ENCODE measurements at regions not wholly inside any gene's neighbourhood (a gene's known extent, or its start where the extent isn't known, plus 50 kb on each side); places are given as distances from the start of the nearest gene placed in this dataset.

- no peaks in the 10 kb centered on the region for H3K27me3 ChIP-seq
These were observed 196.1 kb upstream of the HS3ST3A1 start for GRCh38 chr17:13797863-13798262.

DNA sequence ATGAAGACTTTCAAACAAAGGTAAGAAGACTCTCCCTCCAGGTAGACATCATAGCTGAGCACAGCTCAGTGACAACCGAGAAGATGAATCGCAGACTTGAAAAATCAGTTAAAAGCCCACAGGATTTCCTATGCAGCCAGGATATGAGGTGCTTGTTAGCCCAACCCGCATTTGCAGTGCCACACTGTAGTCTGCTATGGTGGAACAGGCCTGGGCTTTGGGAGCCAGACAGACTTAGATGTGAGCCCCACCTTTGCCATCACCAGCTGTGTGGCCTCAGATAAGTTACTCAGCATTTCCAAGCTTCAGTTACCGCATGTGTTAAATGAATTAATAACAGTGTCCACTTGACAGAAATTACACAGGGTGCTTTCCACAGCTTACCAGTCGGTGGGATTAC is 204.4 kb upstream of the HS3ST3A1 start:
- WGBS, 2 donors: 52 to 71% methylated on average over 4 to 5 of the region's 5 CpGs
- no peak for ATAC-seq (ENCODE audit: low FRiP score in 2 of 2)
- no peak overlapping the region for H3K27ac ChIP-seq
- no peaks in the 10 kb centered on the region for H3K27me3 ChIP-seq
- H3K9me3 ChIP-seq: no peaks in the 10 kb centered on the region
- no peak for DNase-seq
- TF ChIP-seq POLR2AphosphoS5 (IDR thresholded peaks at IDR 0.05) (no peak), POLR2A (IDR thresholded peaks at IDR 0.05) (no peak), EP300 (IDR thresholded peaks at IDR 0.05) (no peak)
- TF ChIP-seq, protein P1, sequence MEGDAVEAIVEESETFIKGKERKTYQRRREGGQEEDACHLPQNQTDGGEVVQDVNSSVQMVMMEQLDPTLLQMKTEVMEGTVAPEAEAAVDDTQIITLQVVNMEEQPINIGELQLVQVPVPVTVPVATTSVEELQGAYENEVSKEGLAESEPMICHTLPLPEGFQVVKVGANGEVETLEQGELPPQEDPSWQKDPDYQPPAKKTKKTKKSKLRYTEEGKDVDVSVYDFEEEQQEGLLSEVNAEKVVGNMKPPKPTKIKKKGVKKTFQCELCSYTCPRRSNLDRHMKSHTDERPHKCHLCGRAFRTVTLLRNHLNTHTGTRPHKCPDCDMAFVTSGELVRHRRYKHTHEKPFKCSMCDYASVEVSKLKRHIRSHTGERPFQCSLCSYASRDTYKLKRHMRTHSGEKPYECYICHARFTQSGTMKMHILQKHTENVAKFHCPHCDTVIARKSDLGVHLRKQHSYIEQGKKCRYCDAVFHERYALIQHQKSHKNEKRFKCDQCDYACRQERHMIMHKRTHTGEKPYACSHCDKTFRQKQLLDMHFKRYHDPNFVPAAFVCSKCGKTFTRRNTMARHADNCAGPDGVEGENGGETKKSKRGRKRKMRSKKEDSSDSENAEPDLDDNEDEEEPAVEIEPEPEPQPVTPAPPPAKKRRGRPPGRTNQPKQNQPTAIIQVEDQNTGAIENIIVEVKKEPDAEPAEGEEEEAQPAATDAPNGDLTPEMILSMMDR (IDR thresholded peaks at IDR 0.05): no peak
- no peaks in the 10 kb centered on the region for H3K36me3 ChIP-seq
- H3K4me3 ChIP-seq: no peak overlapping the region
- H3K4me1 ChIP-seq: no peaks in the 10 kb centered on the region

More at GRCh38 chr17:13797863-13798262, 196.1 kb upstream of the HS3ST3A1 start:
- no peaks in the 10 kb centered on the region for H3K9me3 ChIP-seq
- TF ChIP-seq, protein P1 (IDR thresholded peaks at IDR 0.05): no peak
- TF ChIP-seq EP300 (IDR thresholded peaks at IDR 0.05): no peak
- no peak for TF ChIP-seq POLR2A (IDR thresholded peaks at IDR 0.05)
- no peak for TF ChIP-seq POLR2AphosphoS5 (IDR thresholded peaks at IDR 0.05)
- no peak for DNase-seq
- no peak overlapping the region for H3K27ac ChIP-seq
- H3K4me1 ChIP-seq: no peaks in the 10 kb centered on the region
- H3K4me3 ChIP-seq: no peak overlapping the region
- no peaks in the 10 kb centered on the region for H3K36me3 ChIP-seq
- ATAC-seq (ENCODE audit: low FRiP score in 2 of 2): no peak

GRCh38 chr17:13807103-13807502 is 205.4 kb upstream of the HS3ST3A1 start:
- WGBS, 2 donors: 98% methylated on average over 3 of the region's 3 CpGs; no CpG with 5 or more reads in 1 of the 2 donors
- Histone ChIP-seq H3K27ac (no peak overlapping the region), H3K4me3 (no peak overlapping the region), H3K36me3 (no peaks in the 10 kb centered on the region), H3K9me3 (no peaks in the 10 kb centered on the region), H3K4me1 (no peaks in the 10 kb centered on the region), H3K27me3 (no peaks in the 10 kb centered on the region)
- TF ChIP-seq EP300 (IDR thresholded peaks at IDR 0.05) (no peak), POLR2A (IDR thresholded peaks at IDR 0.05) (no peak), POLR2AphosphoS5 (IDR thresholded peaks at IDR 0.05) (no peak)
- TF ChIP-seq, protein P1 (IDR thresholded peaks at IDR 0.05): no peak
- no peak for DNase-seq
- peak in 1 of 2 donors; percentile 55 for ATAC-seq (ENCODE audit: low FRiP score in 2 of 2)

DNA sequence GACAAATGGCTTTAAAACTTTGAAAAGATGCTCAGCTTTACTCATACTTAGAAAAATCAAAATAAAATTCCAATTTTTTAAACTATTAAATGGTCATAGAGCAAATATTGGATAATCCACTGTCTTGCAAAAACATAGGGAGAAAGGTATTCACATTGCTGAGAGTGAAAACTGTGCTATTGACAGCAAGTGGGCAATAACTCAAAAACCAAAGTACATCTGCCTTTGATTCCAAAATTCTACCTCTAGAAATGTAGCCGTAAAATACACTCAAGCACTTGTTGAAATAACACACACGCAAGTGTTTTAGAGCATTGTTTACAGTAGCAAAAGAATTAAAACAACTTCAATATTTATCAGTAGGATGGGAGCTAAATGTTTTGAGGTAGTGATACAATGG is 210.6 kb upstream of the HS3ST3A1 start:
- no peak overlapping the region for H3K4me3 ChIP-seq
- no peaks in the 10 kb centered on the region for H3K27me3 ChIP-seq
- WGBS, 2 donors: 72 to 80% methylated on average over 2 of the region's 2 CpGs
- no peaks in the 10 kb centered on the region for H3K36me3 ChIP-seq
- ATAC-seq (ENCODE audit: low FRiP score in 2 of 2) (no peak), DNase-seq (no peak)
- TF ChIP-seq POLR2A (IDR thresholded peaks at IDR 0.05) (no peak), POLR2AphosphoS5 (IDR thresholded peaks at IDR 0.05) (no peak), EP300 (IDR thresholded peaks at IDR 0.05) (no peak)
- TF ChIP-seq, protein P1 (IDR thresholded peaks at IDR 0.05): no peak
- no peaks in the 10 kb centered on the region for H3K4me1 ChIP-seq
- no peak overlapping the region for H3K27ac ChIP-seq
- no peaks in the 10 kb centered on the region for H3K9me3 ChIP-seq
